SK-N-SH treated with all-trans-retinoic acid at 6 μM for 48 hours (cell line): ENCODE measurements at regions not wholly inside any gene's neighbourhood (a gene's known extent, or its start where the extent isn't known, plus 50 kb on each side); places are given as distances from the start of the nearest gene placed in this dataset.

Source experiments
- ATAC-seq: fragments of 200-7000 bp; cut with Tn5 transposase; 3 replicates; pipeline ENCODE4 v1.9.1; 2020; ENCODE audit warnings: mild to moderate bottlenecking, moderate library complexity
- ARNTL ChIP-seq: fragments of 450-650 bp; formaldehyde crosslinking; IDR thresholded peaks from 2 replicates; pipeline ENCODE4 v1.5.0; 2020; ENCODE audit warnings: low read depth, mild to moderate bottlenecking, moderate library complexity, borderline replicate concordance
- BACH2 ChIP-seq: fragments of 250-450 bp; sonication (Bioruptor Pico); IDR thresholded peaks from 2 replicates; pipeline ENCODE4 v1.9.0; 2021; ENCODE audit warnings: mild to moderate bottlenecking, borderline replicate concordance
- CSDC2 ChIP-seq: fragments of 250-450 bp; sonication (Bioruptor Pico); IDR thresholded peaks from 2 replicates; pipeline ENCODE4 v1.5.0; 2020; ENCODE audit warnings: mild to moderate bottlenecking, moderate library complexity
- ESRRG ChIP-seq: fragments of 250-450 bp; sonication (Bioruptor Pico); IDR thresholded peaks from 2 replicates; pipeline ENCODE4 v1.6.1; 2021; ENCODE audit warnings: mild to moderate bottlenecking
- GLIS3 ChIP-seq: fragments of 250-450 bp; sonication (Bioruptor Pico); IDR thresholded peaks from 2 replicates; pipeline ENCODE4 v1.5.0; 2020; ENCODE audit warnings: mild to moderate bottlenecking, moderate library complexity
- ISL1 ChIP-seq: fragments of 250-450 bp; sonication (Bioruptor Pico); IDR thresholded peaks from 2 replicates; pipeline ENCODE4 v2.1.2; 2022; ENCODE audit warnings: mild to moderate bottlenecking, moderate library complexity
- OSR1 ChIP-seq: fragments of 250-450 bp; sonication (Bioruptor Pico); IDR thresholded peaks from 2 replicates; pipeline ENCODE4 v1.8.0; 2022; ENCODE audit warnings: moderate library complexity, mild to moderate bottlenecking, inconsistent platforms
- RARB ChIP-seq: fragments of 250-450 bp; sonication (Bioruptor Pico); IDR thresholded peaks from 2 replicates; pipeline ENCODE4 v1.8.0; 2021; ENCODE audit warnings: mild to moderate bottlenecking, moderate library complexity
- SNAI2 ChIP-seq: fragments of 250-450 bp; sonication (Bioruptor Pico); IDR thresholded peaks from 2 replicates; pipeline ENCODE4 v1.5.0; 2020; ENCODE audit warnings: mild to moderate bottlenecking, moderate library complexity
- TCF4 ChIP-seq: fragments of 250-450 bp; sonication (Bioruptor Pico); IDR thresholded peaks from 2 replicates; pipeline ENCODE4 v1.8.0; 2021; ENCODE audit warnings: mild to moderate bottlenecking, moderate library complexity, borderline replicate concordance
- TOX ChIP-seq: fragments of 250-450 bp; sonication (Bioruptor Pico); IDR thresholded peaks from 2 replicates; pipeline ENCODE4 v1.8.0; 2021; ENCODE audit warnings: mild to moderate bottlenecking, moderate library complexity, borderline replicate concordance
- ZC3H10 ChIP-seq: fragments of 250-450 bp; sonication (Bioruptor Pico); IDR thresholded peaks from 2 replicates; pipeline ENCODE4 v1.5.1; 2021; ENCODE audit warnings: mild to moderate bottlenecking, moderate library complexity
- ZFP3 ChIP-seq: fragments of 250-450 bp; sonication (Bioruptor Pico); IDR thresholded peaks from 2 replicates; pipeline ENCODE4 v1.5.0; 2020; ENCODE audit warnings: mild to moderate bottlenecking, moderate library complexity
- ZFP30 ChIP-seq: fragments of 450-650 bp; formaldehyde crosslinking; IDR thresholded peaks from 2 replicates; pipeline ENCODE4 v1.5.0; 2022; ENCODE audit warnings: mild to moderate bottlenecking, moderate library complexity
- ZNF565 ChIP-seq: fragments of 450-650 bp; formaldehyde crosslinking; conservative IDR thresholded peaks from 2 replicates; pipeline ENCODE4 v1.5.0; 2020; ENCODE audit warnings: low read depth, mild to moderate bottlenecking, moderate library complexity
- ZNF70 ChIP-seq: fragments of 450-650 bp; formaldehyde crosslinking; IDR thresholded peaks from 2 replicates; pipeline ENCODE4 v1.5.0; 2020; ENCODE audit warnings: mild to moderate bottlenecking, moderate library complexity
- ZNF8 ChIP-seq: fragments of 450-650 bp; formaldehyde crosslinking; IDR thresholded peaks from 2 replicates; pipeline ENCODE4 v1.5.0; 2020; ENCODE audit warnings: mild to moderate bottlenecking, moderate library complexity
- TF ChIP-seq, protein P1 (sequence below): fragments of 250-450 bp; sonication (Bioruptor Pico); IDR thresholded peaks from 2 replicates; pipeline ENCODE4 v1.5.0; 2020; ENCODE audit warnings: mild to moderate bottlenecking, moderate library complexity
- TF ChIP-seq, protein P2 (sequence below): fragments of 250-450 bp; sonication (Bioruptor Pico); IDR thresholded peaks from 2 replicates; pipeline ENCODE4 v1.5.1; 2021; ENCODE audit warnings: mild to moderate bottlenecking, moderate library complexity
- TF ChIP-seq, protein P3 (sequence below): fragments of 250-450 bp; sonication (Bioruptor Pico); IDR thresholded peaks from 2 replicates; pipeline ENCODE4 v1.5.1; 2020; ENCODE audit warnings: low read depth, mild to moderate bottlenecking, moderate library complexity

DNA sequence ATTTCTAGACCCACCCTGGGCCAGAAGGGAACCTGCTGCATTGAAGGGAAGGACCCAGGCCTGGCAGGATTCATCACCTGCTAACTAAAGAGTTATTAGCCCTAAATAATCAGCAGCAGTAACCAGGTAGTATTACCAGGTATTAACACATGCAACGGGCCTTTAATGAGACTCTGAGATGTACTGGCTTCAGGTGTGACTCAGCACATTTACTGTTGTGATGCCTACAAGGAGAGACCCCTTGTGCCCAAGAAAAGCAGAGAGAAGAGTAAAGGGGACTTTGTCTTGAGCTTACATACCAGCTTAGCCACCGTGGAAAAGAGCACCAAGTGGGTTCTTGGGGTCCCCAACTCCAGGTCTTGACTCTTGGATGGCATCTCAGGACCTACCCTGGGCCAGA is 243.1 kb upstream of the SLC39A10 start:
- no peak for TF ChIP-seq CSDC2
- no peak for TF ChIP-seq ESRRG (CRISPR knock-in tag)
- TF ChIP-seq BACH2 (CRISPR knock-in tag) = no peak
- TF ChIP-seq, protein P1, sequence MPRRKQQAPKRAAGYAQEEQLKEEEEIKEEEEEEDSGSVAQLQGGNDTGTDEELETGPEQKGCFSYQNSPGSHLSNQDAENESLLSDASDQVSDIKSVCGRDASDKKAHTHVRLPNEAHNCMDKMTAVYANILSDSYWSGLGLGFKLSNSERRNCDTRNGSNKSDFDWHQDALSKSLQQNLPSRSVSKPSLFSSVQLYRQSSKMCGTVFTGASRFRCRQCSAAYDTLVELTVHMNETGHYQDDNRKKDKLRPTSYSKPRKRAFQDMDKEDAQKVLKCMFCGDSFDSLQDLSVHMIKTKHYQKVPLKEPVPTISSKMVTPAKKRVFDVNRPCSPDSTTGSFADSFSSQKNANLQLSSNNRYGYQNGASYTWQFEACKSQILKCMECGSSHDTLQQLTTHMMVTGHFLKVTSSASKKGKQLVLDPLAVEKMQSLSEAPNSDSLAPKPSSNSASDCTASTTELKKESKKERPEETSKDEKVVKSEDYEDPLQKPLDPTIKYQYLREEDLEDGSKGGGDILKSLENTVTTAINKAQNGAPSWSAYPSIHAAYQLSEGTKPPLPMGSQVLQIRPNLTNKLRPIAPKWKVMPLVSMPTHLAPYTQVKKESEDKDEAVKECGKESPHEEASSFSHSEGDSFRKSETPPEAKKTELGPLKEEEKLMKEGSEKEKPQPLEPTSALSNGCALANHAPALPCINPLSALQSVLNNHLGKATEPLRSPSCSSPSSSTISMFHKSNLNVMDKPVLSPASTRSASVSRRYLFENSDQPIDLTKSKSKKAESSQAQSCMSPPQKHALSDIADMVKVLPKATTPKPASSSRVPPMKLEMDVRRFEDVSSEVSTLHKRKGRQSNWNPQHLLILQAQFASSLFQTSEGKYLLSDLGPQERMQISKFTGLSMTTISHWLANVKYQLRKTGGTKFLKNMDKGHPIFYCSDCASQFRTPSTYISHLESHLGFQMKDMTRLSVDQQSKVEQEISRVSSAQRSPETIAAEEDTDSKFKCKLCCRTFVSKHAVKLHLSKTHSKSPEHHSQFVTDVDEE (CRISPR knock-in tag) = no peak
- TF ChIP-seq SNAI2 (CRISPR knock-in tag) = no peak
- TF ChIP-seq ZNF8 (CRISPR knock-in tag) = no peak
- TF ChIP-seq, protein P2, sequence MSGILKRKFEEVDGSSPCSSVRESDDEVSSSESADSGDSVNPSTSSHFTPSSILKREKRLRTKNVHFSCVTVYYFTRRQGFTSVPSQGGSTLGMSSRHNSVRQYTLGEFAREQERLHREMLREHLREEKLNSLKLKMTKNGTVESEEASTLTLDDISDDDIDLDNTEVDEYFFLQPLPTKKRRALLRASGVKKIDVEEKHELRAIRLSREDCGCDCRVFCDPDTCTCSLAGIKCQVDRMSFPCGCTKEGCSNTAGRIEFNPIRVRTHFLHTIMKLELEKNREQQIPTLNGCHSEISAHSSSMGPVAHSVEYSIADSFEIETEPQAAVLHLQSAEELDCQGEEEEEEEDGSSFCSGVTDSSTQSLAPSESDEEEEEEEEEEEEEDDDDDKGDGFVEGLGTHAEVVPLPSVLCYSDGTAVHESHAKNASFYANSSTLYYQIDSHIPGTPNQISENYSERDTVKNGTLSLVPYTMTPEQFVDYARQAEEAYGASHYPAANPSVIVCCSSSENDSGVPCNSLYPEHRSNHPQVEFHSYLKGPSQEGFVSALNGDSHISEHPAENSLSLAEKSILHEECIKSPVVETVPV (CRISPR knock-in tag) = no peak
- no peak for TF ChIP-seq RARB (CRISPR knock-in tag)
- no peak for TF ChIP-seq GLIS3
- TF ChIP-seq ZFP30 (CRISPR knock-in tag) = no peak
- no peak for TF ChIP-seq ZC3H10 (CRISPR knock-in tag)
- TF ChIP-seq ZFP3 (CRISPR knock-in tag) = no peak
- no peak for TF ChIP-seq TCF4 (CRISPR knock-in tag)
- TF ChIP-seq ZNF70 (CRISPR knock-in tag) = no peak
- TF ChIP-seq ISL1 (CRISPR knock-in tag) = no peak
- TF ChIP-seq ZNF565 (CRISPR knock-in tag) = no peak
- no peak for ATAC-seq

DNA sequence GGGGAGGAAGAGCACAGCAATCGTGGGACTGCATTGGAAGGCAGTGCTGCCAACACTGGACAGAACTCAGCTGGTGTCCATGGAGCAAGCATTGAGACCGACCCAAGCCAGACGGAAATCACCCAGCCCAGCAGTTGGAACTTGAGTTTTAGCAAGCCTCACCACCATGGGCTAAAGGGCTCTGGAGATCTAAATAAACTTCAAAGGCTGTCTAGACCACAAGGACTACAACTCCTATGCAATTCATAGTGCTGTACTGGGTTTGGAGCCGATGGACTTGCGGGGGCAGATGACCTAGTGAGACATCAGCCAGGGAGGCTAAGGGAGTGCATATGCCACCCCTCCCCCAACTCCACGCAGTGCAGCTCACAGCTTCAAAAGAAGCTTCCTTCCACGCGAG is 243.6 kb upstream of the SLC39A10 start:
- TF ChIP-seq ZNF70 (CRISPR knock-in tag) (no peak), ZNF8 (CRISPR knock-in tag) (no peak), ISL1 (CRISPR knock-in tag) (no peak), ZFP3 (CRISPR knock-in tag) (no peak)
- TF ChIP-seq, protein P1 (CRISPR knock-in tag) = no peak
- TF ChIP-seq, protein P3, sequence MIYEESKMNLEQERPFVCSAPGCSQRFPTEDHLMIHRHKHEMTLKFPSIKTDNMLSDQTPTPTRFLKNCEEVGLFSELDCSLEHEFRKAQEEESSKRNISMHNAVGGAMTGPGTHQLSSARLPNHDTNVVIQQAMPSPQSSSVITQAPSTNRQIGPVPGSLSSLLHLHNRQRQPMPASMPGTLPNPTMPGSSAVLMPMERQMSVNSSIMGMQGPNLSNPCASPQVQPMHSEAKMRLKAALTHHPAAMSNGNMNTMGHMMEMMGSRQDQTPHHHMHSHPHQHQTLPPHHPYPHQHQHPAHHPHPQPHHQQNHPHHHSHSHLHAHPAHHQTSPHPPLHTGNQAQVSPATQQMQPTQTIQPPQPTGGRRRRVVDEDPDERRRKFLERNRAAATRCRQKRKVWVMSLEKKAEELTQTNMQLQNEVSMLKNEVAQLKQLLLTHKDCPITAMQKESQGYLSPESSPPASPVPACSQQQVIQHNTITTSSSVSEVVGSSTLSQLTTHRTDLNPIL (CRISPR knock-in tag) = no peak
- no peak for ATAC-seq

DNA sequence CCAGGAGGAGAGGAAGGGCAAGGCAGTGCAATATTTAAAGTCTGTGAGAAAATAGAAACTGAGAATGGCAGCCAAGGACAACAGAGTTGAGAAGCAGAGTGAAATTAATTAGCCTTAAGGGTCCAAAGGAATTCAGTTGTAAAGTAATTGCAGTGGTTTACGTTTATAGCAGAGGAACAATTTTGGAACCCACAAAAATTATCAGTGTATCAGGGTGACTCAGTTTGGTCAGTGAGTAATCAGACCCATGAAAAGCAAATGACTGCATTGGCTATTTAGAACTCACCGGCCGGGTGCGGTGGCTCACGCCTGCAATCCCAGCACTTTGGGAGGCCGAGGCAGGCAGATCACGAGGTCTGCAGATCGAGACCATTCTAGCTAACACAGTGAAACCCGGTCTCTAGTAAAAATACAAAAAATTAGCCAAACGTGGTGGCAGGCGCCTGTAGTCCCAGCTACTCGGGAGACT is 245.8 kb upstream of the SLC39A10 start:
- TF ChIP-seq ISL1 (CRISPR knock-in tag) (0 out of 2 replicates have a peak, but pooled peaks have one; percentile 20), GLIS3 (no peak)
- TF ChIP-seq, all 23 proteins: peak for 1
- no peak for ATAC-seq

DNA sequence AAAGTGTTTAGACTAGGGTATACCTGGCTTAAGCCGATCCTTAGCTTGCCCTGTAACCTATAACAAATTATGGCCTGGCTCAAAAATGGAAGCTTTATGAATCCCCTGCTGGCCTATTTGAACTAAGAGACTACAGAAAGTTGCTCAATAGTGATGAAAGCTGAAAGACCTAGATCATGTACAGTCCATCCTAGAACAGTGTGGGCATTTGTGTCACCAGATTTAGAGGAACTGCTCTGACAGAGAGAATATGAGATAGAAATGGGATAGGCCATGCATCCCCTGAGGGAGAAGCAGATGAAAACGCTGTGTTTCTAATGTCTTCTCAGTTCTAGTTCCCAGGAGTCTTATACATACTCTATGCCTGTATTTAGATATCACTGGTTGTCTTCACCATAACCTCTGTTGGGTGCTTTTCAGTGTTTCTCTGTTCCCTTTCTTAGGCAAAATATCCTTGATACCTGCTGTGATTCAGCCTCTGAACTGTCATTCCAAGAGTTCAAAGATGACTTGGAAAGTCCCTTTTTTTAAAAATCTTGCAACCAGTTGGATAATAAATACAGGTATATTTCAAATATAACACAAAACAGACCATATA is 246.9 kb upstream of the SLC39A10 start:
- TF ChIP-seq SNAI2 (CRISPR knock-in tag) (no peak), ESRRG (CRISPR knock-in tag) (no peak), ARNTL (CRISPR knock-in tag) (no peak), ZFP30 (CRISPR knock-in tag) (no peak)
- ATAC-seq = no peak

DNA sequence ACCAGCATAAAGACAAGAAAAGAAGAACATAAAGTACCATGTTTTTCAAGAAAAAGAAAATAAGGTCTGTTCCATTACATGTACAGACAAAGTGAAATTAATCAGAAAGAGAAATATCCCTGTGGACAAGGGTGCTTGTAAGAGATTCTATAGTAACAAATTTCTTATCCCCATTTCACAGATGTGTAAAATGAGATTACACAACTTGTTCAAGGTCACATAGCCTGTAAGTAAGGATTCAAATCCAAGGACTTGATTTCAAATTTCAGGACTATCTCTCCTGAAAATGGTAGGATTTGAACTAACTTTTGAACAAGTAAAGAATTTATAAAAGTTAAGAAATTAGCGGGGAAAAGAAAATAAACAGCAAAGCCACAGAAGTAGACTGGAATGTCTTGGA is 248.2 kb upstream of the SLC39A10 start:
- ATAC-seq = no peak
- TF ChIP-seq GLIS3 (no peak), RARB (CRISPR knock-in tag) (no peak), CSDC2 (no peak), SNAI2 (CRISPR knock-in tag) (no peak), ISL1 (CRISPR knock-in tag) (no peak), TOX (CRISPR knock-in tag) (no peak), ZNF70 (CRISPR knock-in tag) (no peak), ESRRG (CRISPR knock-in tag) (no peak), ZFP3 (CRISPR knock-in tag) (no peak), ZNF8 (CRISPR knock-in tag) (no peak), ZNF565 (CRISPR knock-in tag) (no peak), OSR1 (CRISPR knock-in tag) (no peak), ZC3H10 (CRISPR knock-in tag) (no peak)
- TF ChIP-seq, protein P2 (CRISPR knock-in tag) = no peak
